GM06990 (cell line): ENCODE measurements at regions not wholly inside any gene's neighbourhood (a gene's known extent, or its start where the extent isn't known, plus 50 kb on each side); places are given as distances from the start of the nearest gene placed in this dataset.
"Not testable (repeated sequence)": the region's sequence is repeated elsewhere in the genome, so short reads cannot be mapped to it uniquely, and the experiment has no call there.

Source experiments
- DNase-seq: peaks from one replicate; pipeline ENCODE4 v3.0.0-alpha.2; 2011; ENCODE audit not compliant: insufficient read length; ENCODE audit errors: extremely low read depth
- H3K27me3 ChIP-seq: replicated peaks from 2 replicates; pipeline ENCODE4 v1.6.0; 2011; ENCODE audit warnings: low read length; ENCODE audit not compliant: control insufficient read depth, insufficient read depth
- H3K36me3 ChIP-seq: 2 replicates; pipeline ENCODE4 v1.5.1; 2011; ENCODE audit warnings: low read length; ENCODE audit not compliant: control insufficient read depth, insufficient read depth
- H3K4me3 ChIP-seq: replicated peaks from 2 replicates; pipeline ENCODE4 v1.5.1; 2011; ENCODE audit warnings: low read depth, mild to moderate bottlenecking, control low read depth, low read length
- CTCF ChIP-seq: IDR thresholded peaks from 2 replicates; pipeline ENCODE4 v1.5.1; 2011; ENCODE audit warnings: low read length, control low read depth, mild to moderate bottlenecking, inconsistent platforms; ENCODE audit not compliant: insufficient read depth, poor library complexity, severe bottlenecking

GRCh38 chr10:78663721-78664120, 405.0 kb upstream of the ZMIZ1 start:
- TF ChIP-seq CTCF = no peak
- Histone ChIP-seq H3K27me3 (no peaks in the 10 kb centered on the region), H3K36me3 (no peaks in the 10 kb centered on the region), H3K4me3 (no peak overlapping the region)
- DNase-seq = no peak

- TF ChIP-seq CTCF = peak; percentile 60
- no peaks in the 10 kb centered on the region for H3K36me3 ChIP-seq
- no peak overlapping the region for H3K4me3 ChIP-seq
- DNase-seq = no peak
- no peaks in the 10 kb centered on the region for H3K27me3 ChIP-seq
Measured at GRCh38 chr10:78664929-78665553, 403.7 kb upstream of the ZMIZ1 start.

- no peaks in the 10 kb centered on the region for H3K36me3 ChIP-seq
- TF ChIP-seq CTCF = no peak
- no peak overlapping the region for H3K4me3 ChIP-seq
- DNase-seq = no peak
- H3K27me3 ChIP-seq = no peaks in the 10 kb centered on the region
Measured at GRCh38 chr10:78672918-78673317, 395.8 kb upstream of the ZMIZ1 start.

GRCh38 chr10:78681141-78681540, 387.6 kb upstream of the ZMIZ1 start:
- not testable (repeated sequence) for H3K27me3 ChIP-seq, DNase-seq, H3K4me3 ChIP-seq, H3K36me3 ChIP-seq

- not testable (repeated sequence) for H3K36me3 ChIP-seq, H3K27me3 ChIP-seq, DNase-seq, H3K4me3 ChIP-seq
Measured at GRCh38 chr10:78681986-78682385, 386.8 kb upstream of the ZMIZ1 start.

- no peak for TF ChIP-seq CTCF
- Histone ChIP-seq H3K27me3 (no peaks in the 10 kb centered on the region; the same call in 1 of the 2 replicates), H3K36me3 (no peaks in the 10 kb centered on the region), H3K4me3 (no peak overlapping the region)
- no peak for DNase-seq
Measured at GRCh38 chr10:78684947-78685346, 383.8 kb upstream of the ZMIZ1 start.
